ENCODE measurements at regions not wholly inside any gene's neighbourhood (a gene's known extent, or its start where the extent isn't known, plus 50 kb on each side); places are given as distances from the start of the nearest gene placed in this dataset.

DNA sequence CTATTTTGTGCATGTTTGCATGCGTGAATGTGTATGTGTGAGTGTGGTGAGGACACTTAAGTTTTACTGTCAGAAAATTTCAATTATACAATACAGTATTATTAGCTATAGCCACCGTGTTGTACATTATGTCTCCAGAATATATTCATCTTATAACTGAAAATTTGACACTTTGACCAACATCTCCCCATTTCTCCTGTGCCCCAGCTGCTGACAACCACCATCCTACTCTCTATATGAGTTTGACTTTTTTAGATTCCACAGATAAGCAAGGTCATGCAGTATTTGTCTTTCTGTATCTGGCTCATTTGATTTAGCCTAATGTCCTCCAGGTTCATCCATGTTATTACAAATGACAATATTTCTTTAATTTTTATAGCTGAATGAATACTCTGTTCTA lies 195.0 kb downstream of the GPR37 start:
- no peaks in the 10 kb centered on the region for H3K36me3 ChIP-seq (ENCODE audit: control insufficient read depth, insufficient read depth, low read length)
- H3K4me3 ChIP-seq, result no peak overlapping the region
- no peak for ATAC-seq
- H3K4me2 ChIP-seq (ENCODE audit: insufficient read depth, low read length), result no peak overlapping the region
- WGBS (ENCODE audit: insufficient coverage, low coverage, missing lambda C conversion rate), result 2% methylated on average over 2 of the region's 2 CpGs
- no TSS peak for BruUV-seq (replicated peaks)
- intact Hi-C loops (cut with micrococcal nuclease) (no loop called here), in situ Hi-C loops (cut with MboI) (no loop called here)
- no peaks in the 10 kb centered on the region for H3K79me2 ChIP-seq (ENCODE audit: control insufficient read depth, insufficient read depth, low read length)
- no peaks in the 10 kb centered on the region for H3K9me3 ChIP-seq (replicated peaks; ENCODE audit: control insufficient read depth, insufficient read depth, low read depth, low read length)
- no peaks in the 10 kb centered on the region for H3K4me1 ChIP-seq (replicated peaks in 1 of 2; ENCODE audit: control insufficient read depth in 2 of 2, insufficient read depth in 2 of 2, low read length in 2 of 2)
- H3K27me3 ChIP-seq (ENCODE audit: control insufficient read depth in 2 of 2, insufficient read depth in 2 of 2, low read length in 2 of 2), result no peaks in the 10 kb centered on the region
- H3K9me1 ChIP-seq (ENCODE audit: control insufficient read depth, insufficient read depth, low read length), result no peaks in the 10 kb centered on the region
- no peak for FAIRE-seq
- H4K20me1 ChIP-seq (replicated peaks; ENCODE audit: control insufficient read depth, insufficient read depth, low read length), result no peaks in the 10 kb centered on the region
- H3K27ac ChIP-seq (ENCODE audit: extremely low read depth, low read depth, low read length), result no peak overlapping the region
- no peak for DNase-seq (ENCODE audit: extremely low read depth in 1 of 4, low spot score in 3 of 4)
- no peak overlapping the region for H3K9ac ChIP-seq (ENCODE audit: insufficient read depth in 1 of 2, low read depth in 2 of 2, low read length in 2 of 2)
- no peak overlapping the region for H2AFZ ChIP-seq (ENCODE audit: low read depth, low read length)
- ChIA-PET POLR2A (no interaction called here), CTCF (ENCODE audit: low intra/inter-chr PET ratio) (no interaction called here)
- TF ChIP-seq ETV6 (IDR thresholded peaks at IDR 0.05; ENCODE audit: borderline replicate concordance in 1 of 2, low read depth in 2 of 2, low read length in 1 of 2) (no peak), ETV6 (CRISPR knock-in tag; IDR thresholded peaks at IDR 0.05; ENCODE audit: borderline replicate concordance) (no peak), ZNF197 (CRISPR knock-in tag; IDR thresholded peaks at IDR 0.05; ENCODE audit: low read depth) (no peak), ZNF77 (CRISPR knock-in tag; IDR thresholded peaks at IDR 0.05) (no peak), ZNF224 (CRISPR knock-in tag; IDR thresholded peaks at IDR 0.05) (no peak), CREB5 (CRISPR knock-in tag; IDR thresholded peaks at IDR 0.05) (no peak), HNRNPUL1 (IDR thresholded peaks at IDR 0.05; ENCODE audit: low read length) (no peak), DMBX1 (CRISPR knock-in tag; IDR thresholded peaks at IDR 0.05; ENCODE audit: borderline replicate concordance) (no peak), SMAD2 (IDR thresholded peaks at IDR 0.05; ENCODE audit: low read depth, low read length) (no peak), ZBTB17 (CRISPR knock-in tag; IDR thresholded peaks at IDR 0.05) (no peak), RCOR1 (IDR thresholded peaks at IDR 0.05; ENCODE audit: borderline replicate concordance in 1 of 2, low read depth in 2 of 2, low read length in 2 of 2) (no peak), HSF4 (CRISPR knock-in tag; IDR thresholded peaks at IDR 0.05; ENCODE audit: borderline replicate concordance) (no peak), EWSR1 (IDR thresholded peaks at IDR 0.05; ENCODE audit: borderline replicate concordance, low read depth, partially characterized antibody) (no peak), HEY1 (CRISPR knock-in tag; IDR thresholded peaks at IDR 0.05; ENCODE audit: borderline replicate concordance) (no peak)
- TF ChIP-seq, protein P1, sequence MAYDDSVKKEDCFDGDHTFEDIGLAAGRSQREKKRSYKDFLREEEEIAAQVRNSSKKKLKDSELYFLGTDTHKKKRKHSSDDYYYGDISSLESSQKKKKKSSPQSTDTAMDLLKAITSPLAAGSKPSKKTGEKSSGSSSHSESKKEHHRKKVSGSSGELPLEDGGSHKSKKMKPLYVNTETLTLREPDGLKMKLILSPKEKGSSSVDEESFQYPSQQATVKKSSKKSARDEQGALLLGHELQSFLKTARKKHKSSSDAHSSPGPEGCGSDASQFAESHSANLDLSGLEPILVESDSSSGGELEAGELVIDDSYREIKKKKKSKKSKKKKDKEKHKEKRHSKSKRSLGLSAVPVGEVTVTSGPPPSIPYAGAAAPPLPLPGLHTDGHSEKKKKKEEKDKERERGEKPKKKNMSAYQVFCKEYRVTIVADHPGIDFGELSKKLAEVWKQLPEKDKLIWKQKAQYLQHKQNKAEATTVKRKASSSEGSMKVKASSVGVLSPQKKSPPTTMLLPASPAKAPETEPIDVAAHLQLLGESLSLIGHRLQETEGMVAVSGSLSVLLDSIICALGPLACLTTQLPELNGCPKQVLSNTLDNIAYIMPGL (CRISPR knock-in tag; IDR thresholded peaks at IDR 0.05), result no peak
- TF ChIP-seq, protein P2, sequence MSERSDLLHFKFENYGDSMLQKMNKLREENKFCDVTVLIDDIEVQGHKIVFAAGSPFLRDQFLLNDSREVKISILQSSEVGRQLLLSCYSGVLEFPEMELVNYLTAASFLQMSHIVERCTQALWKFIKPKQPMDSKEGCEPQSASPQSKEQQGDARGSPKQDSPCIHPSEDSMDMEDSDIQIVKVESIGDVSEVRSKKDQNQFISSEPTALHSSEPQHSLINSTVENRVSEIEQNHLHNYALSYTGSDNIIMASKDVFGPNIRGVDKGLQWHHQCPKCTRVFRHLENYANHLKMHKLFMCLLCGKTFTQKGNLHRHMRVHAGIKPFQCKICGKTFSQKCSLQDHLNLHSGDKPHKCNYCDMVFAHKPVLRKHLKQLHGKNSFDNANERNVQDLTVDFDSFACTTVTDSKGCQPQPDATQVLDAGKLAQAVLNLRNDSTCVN (CRISPR knock-in tag; IDR thresholded peaks at IDR 0.05), result no peak

Data from K562 (cell line).